ENCODE measurements at regions not wholly inside any gene's neighbourhood (a gene's known extent, or its start where the extent isn't known, plus 50 kb on each side); places are given as distances from the start of the nearest gene placed in this dataset.

- Histone ChIP-seq H3K27ac (no peak overlapping the region), H3K4me3 (no peak overlapping the region)
- no peak for TF ChIP-seq CTCF (IDR thresholded peaks at IDR 0.05)
- DNase-seq (ENCODE audit: low spot score) = no peak
These were observed 214.5 kb upstream of the CAMK1G start for GRCh38 chr1:209368864-209369598.

GRCh38 chr1:209370241-209370995 lies 213.1 kb upstream of the CAMK1G start:
- Histone ChIP-seq H3K27ac (no peak overlapping the region), H3K4me3 (no peak overlapping the region)
- no peak for TF ChIP-seq CTCF (IDR thresholded peaks at IDR 0.05)
- no peak for DNase-seq (ENCODE audit: low spot score)

GRCh38 chr1:209375097-209375496 lies 208.4 kb upstream of the CAMK1G start:
- DNase-seq (ENCODE audit: low spot score) = no peak
- TF ChIP-seq CTCF (IDR thresholded peaks at IDR 0.05) = no peak
- Histone ChIP-seq H3K4me3 (no peak overlapping the region), H3K27ac (no peak overlapping the region)

- H3K27ac ChIP-seq = no peak overlapping the region
- H3K4me3 ChIP-seq = no peak overlapping the region
- TF ChIP-seq CTCF (IDR thresholded peaks at IDR 0.05) = no peak
- DNase-seq (ENCODE audit: low spot score) = no peak
These were observed 207.7 kb upstream of the CAMK1G start for GRCh38 chr1:209375671-209376365.

- no peak for DNase-seq (ENCODE audit: low spot score)
- H3K4me3 ChIP-seq = no peak overlapping the region
- no peak for TF ChIP-seq CTCF (IDR thresholded peaks at IDR 0.05)
- no peak overlapping the region for H3K27ac ChIP-seq
These were observed 206.7 kb upstream of the CAMK1G start for GRCh38 chr1:209376774-209377173.

DNA sequence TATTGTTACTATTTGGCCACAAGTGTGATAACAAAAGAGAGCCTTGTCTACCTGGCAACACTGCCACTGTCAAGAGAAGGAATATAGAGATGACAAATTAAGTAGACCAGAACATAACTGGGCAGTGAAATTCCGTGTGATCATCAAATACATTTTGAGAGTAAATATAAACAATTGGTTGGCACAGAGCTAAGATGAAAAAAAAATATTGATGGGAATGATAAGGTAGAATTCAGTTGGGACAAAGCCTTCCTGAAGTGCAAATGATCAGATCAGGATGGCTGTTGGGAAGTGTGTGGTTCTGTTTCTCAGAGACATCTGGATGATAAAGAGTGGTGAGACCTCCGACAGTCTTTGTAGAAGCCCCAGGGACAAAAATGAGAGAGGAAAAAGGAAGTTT lies 205.5 kb upstream of the CAMK1G start:
- H3K27ac ChIP-seq = no peak overlapping the region
- no peak for DNase-seq (ENCODE audit: low spot score)
- TF ChIP-seq CTCF (IDR thresholded peaks at IDR 0.05) = no peak
- no peak overlapping the region for H3K4me3 ChIP-seq
